ENCODE measurements at regions not wholly inside any gene's neighbourhood (a gene's known extent, or its start where the extent isn't known, plus 50 kb on each side); places are given as distances from the start of the nearest gene placed in this dataset.

- H3K36me3 ChIP-seq (ENCODE audit: control insufficient read depth, insufficient read depth, low read length): no peaks in the 10 kb centered on the region
- no peaks in the 10 kb centered on the region for H3K27me3 ChIP-seq (ENCODE audit: control insufficient read depth, insufficient read depth, low read length)
- DNase-seq (ENCODE audit: low read depth) (no peak), FAIRE-seq (no peak)
- no peak overlapping the region for H3K4me3 ChIP-seq (ENCODE audit: low read depth, low read length)
- no peak for TF ChIP-seq CTCF (IDR thresholded peaks at IDR 0.05; ENCODE audit: insufficient read depth, low read length, severe bottlenecking)
These were observed 146.5 kb downstream of the SYK start for GRCh38 chr9:90948156-90948555.

- Histone ChIP-seq H3K27me3 (ENCODE audit: control insufficient read depth, insufficient read depth, low read length) (no peaks in the 10 kb centered on the region), H3K36me3 (ENCODE audit: control insufficient read depth, insufficient read depth, low read length) (no peaks in the 10 kb centered on the region), H3K4me3 (ENCODE audit: low read depth, low read length) (no peak overlapping the region)
- FAIRE-seq (no peak), DNase-seq (ENCODE audit: low read depth) (no peak)
- TF ChIP-seq CTCF (IDR thresholded peaks at IDR 0.05; ENCODE audit: insufficient read depth, low read length, severe bottlenecking): no peak
These were observed 149.0 kb downstream of the SYK start for GRCh38 chr9:90950600-90950999.

DNA sequence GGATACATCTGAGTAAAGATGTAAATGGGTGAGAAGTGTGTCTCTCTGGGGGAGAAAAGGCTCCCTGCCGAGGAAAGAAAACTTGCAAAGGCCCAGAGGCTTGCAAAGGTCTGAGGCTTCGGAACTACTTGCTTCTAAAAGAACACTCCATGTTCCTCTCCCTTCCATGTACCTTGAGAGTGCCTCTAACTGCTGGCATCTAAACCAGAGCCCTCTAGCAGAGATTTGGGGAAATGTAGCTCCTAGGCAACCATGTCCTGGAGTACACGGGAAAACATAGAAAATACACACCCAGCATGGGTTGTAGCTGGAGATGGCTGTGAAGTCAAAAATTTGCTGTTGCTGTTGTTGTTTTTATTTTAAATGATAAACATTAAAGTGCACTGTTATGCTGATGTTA is 151.6 kb downstream of the SYK start:
- no peaks in the 10 kb centered on the region for H3K27me3 ChIP-seq (ENCODE audit: control insufficient read depth, insufficient read depth, low read length)
- no peak overlapping the region for H3K4me3 ChIP-seq (ENCODE audit: low read depth, low read length)
- DNase-seq (ENCODE audit: low read depth): no peak
- no peaks in the 10 kb centered on the region for H3K36me3 ChIP-seq (ENCODE audit: control insufficient read depth, insufficient read depth, low read length)
- TF ChIP-seq CTCF (IDR thresholded peaks at IDR 0.05; ENCODE audit: insufficient read depth, low read length, severe bottlenecking): no peak
- no peak for FAIRE-seq

DNA sequence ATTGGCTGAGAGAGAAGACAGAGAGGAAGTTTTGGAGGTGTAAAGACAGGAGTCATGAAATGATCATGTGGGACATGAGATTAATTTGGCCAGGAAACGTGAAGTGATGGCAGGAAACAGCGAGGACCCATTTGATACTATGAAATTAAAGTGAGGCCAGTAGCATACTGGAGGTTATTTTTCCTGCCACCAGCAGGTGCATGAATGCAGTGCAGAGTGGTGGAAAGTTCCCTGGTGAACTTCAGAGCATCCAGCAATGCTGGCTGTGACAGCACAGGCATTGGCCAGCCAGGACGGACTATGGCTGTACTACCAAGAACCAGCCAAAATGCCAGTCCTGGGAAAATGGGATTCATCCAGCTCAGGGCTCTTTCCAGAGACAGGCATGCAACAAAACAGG is 152.2 kb downstream of the SYK start:
- no peak overlapping the region for H3K4me3 ChIP-seq (ENCODE audit: low read depth, low read length)
- FAIRE-seq: no peak

GRCh38 chr9:90956026-90956810 is 154.6 kb downstream of the SYK start:
- no peak for TF ChIP-seq CTCF (IDR thresholded peaks at IDR 0.05; ENCODE audit: insufficient read depth, low read length, severe bottlenecking)
- H3K36me3 ChIP-seq (ENCODE audit: control insufficient read depth, insufficient read depth, low read length): no peaks in the 10 kb centered on the region
- FAIRE-seq (peak; percentile 73), DNase-seq (ENCODE audit: low read depth) (no peak)
- H3K4me3 ChIP-seq (ENCODE audit: low read depth, low read length): no peak overlapping the region
- H3K27me3 ChIP-seq (ENCODE audit: control insufficient read depth, insufficient read depth, low read length): no peaks in the 10 kb centered on the region

More for the DNA sequence above, 152.2 kb downstream of the SYK start:
- no peaks in the 10 kb centered on the region for H3K36me3 ChIP-seq (ENCODE audit: control insufficient read depth, insufficient read depth, low read length)
- no peak for DNase-seq (ENCODE audit: low read depth)
- TF ChIP-seq CTCF (IDR thresholded peaks at IDR 0.05; ENCODE audit: insufficient read depth, low read length, severe bottlenecking): no peak
- no peaks in the 10 kb centered on the region for H3K27me3 ChIP-seq (ENCODE audit: control insufficient read depth, insufficient read depth, low read length)

DNA sequence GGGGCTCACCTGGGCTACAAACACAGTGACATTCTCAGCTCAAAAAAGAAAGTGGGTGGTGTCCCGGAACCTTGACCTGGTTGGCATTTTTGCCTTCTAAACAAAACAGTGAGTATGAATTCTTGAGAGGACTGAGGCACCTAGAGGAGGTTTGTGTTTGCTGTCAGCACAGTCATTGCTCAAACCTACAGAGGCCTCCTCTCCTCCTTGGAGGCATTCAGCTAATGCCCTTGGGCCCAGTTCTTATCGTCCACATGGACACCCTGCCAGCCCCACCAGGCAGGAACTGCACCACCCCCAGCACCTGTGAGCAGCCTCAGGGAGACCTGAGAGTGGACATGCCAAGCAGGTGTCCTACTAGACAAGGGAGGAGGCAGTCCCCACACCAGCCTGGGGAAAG is 156.7 kb downstream of the SYK start:
- Histone ChIP-seq H3K4me3 (ENCODE audit: low read depth, low read length) (no peak overlapping the region), H3K36me3 (ENCODE audit: control insufficient read depth, insufficient read depth, low read length) (no peaks in the 10 kb centered on the region), H3K27me3 (ENCODE audit: control insufficient read depth, insufficient read depth, low read length) (no peaks in the 10 kb centered on the region)
- no peak for TF ChIP-seq CTCF (IDR thresholded peaks at IDR 0.05; ENCODE audit: insufficient read depth, low read length, severe bottlenecking)
- FAIRE-seq (peak; percentile 50), DNase-seq (ENCODE audit: low read depth) (no peak)

All from bronchial epithelial cell (primary cell).